SK-N-SH (cell line): ENCODE measurements at regions not wholly inside any gene's neighbourhood (a gene's known extent, or its start where the extent isn't known, plus 50 kb on each side); places are given as distances from the start of the nearest gene placed in this dataset.

Experiments used
- CTCF ChIA-PET: fragments of 300-600, 350-600 bp; formaldehyde crosslinking; extraction: SDS; loops from one replicate; lab custom pipeline; 2021; lab: Yijun Ruan, JAX
- POLR2A ChIA-PET: fragments of 350-600 bp; sonication (Branson Sonifier 250); formaldehyde crosslinking; extraction: SDS; loops from one replicate; lab custom pipeline; 2020; ENCODE audit warnings: antibody characterized with exemption, inconsistent platforms; lab: Yijun Ruan, JAX
- DNase-seq: peaks from one replicate; pipeline ENCODE4 v3.0.0; 2012
- H2AFZ ChIP-seq: fragments of 200-600 bp; sonication (generic); 2 replicates; pipeline ENCODE4 v1.8.1; 2016; ENCODE audit warnings: antibody characterized with exemption, mild to moderate bottlenecking, low read depth
- H3F3A ChIP-seq: fragments of 200-600 bp; sonication (generic); replicated peaks from 2 replicates; pipeline ENCODE3; 2016; ENCODE audit warnings: antibody characterized with exemption, mild to moderate bottlenecking; ENCODE audit not compliant: insufficient read depth
- H3K27ac ChIP-seq, 2 experiments: fragments of 200-500 bp in 1 of 2; fragments of 200-600 bp in 1 of 2; sonication (Bioruptor generic) in 1 of 2; sonication (generic), shearing (Covaris generic) in 1 of 2; 2 replicates each; pipeline versions ENCODE4 v1.5.1 to v1.6.1; 2014 to 2016; ENCODE audit warnings: low read depth in 2 of 2, inconsistent platforms in 1 of 2, low read length in 1 of 2, mild to moderate bottlenecking in 1 of 2, mixed read lengths in 1 of 2
- H3K27me3 ChIP-seq: fragments of 200-600 bp; sonication (generic), shearing (Covaris generic); 2 replicates; pipeline ENCODE4 v1.6.1; 2016; ENCODE audit warnings: mixed run types; ENCODE audit not compliant: insufficient read depth
- H3K36me3 ChIP-seq, 2 experiments: fragments of 200-500 bp in 1 of 2; fragments of 200-600 bp in 1 of 2; sonication (Bioruptor generic) in 1 of 2; sonication (generic) in 1 of 2; replicated peaks in 1 of 2; 2 replicates each; pipeline versions ENCODE3 to v1.5.1; 2014 to 2016; ENCODE audit warnings: low read length in 1 of 2, mild to moderate bottlenecking in 1 of 2; ENCODE audit not compliant: insufficient read depth in 2 of 2, control insufficient read depth in 1 of 2
- H3K4me1 ChIP-seq, 2 experiments: fragments of 200-500 bp in 1 of 2; fragments of 200-600 bp in 1 of 2; sonication (Bioruptor generic) in 1 of 2; sonication (generic), shearing (Covaris generic) in 1 of 2; 2 replicates each; pipeline versions ENCODE4 v1.5.1 to v1.6.1; 2014 to 2016; ENCODE audit warnings: low read depth in 1 of 2, low read length in 1 of 2, mixed run types in 1 of 2; ENCODE audit not compliant: insufficient read depth in 2 of 2, control insufficient read depth in 1 of 2
- H3K4me2 ChIP-seq: fragments of 200-600 bp; sonication (generic), shearing (Covaris generic); 2 replicates; pipeline ENCODE4 v1.6.1; 2017; ENCODE audit warnings: mixed run types
- H3K4me3 ChIP-seq, 2 experiments: fragments of 200-500 bp in 1 of 2; fragments of 200-600 bp in 1 of 2; sonication (Bioruptor generic) in 1 of 2; sonication (generic), shearing (Covaris generic) in 1 of 2; 2 replicates each; pipeline versions ENCODE4 v1.5.1 to v1.8.1; 2014 to 2016; ENCODE audit warnings: low read depth in 2 of 2, inconsistent platforms in 1 of 2, low read length in 1 of 2, mild to moderate bottlenecking in 1 of 2, mixed read lengths in 1 of 2, moderate library complexity in 1 of 2
- H3K79me2 ChIP-seq: fragments of 200-600 bp; sonication (generic); 2 replicates; pipeline ENCODE4 v1.8.1; 2017; ENCODE audit warnings: mild to moderate bottlenecking; ENCODE audit not compliant: insufficient read depth
- H3K9ac ChIP-seq: fragments of 200-600 bp; sonication (generic); 2 replicates; pipeline ENCODE4 v1.6.1; 2017; ENCODE audit warnings: mixed run types
- H3K9me2 ChIP-seq: fragments of 200-600 bp; sonication (generic); 2 replicates; pipeline ENCODE4 v1.6.1; 2017; ENCODE audit warnings: mixed run types
- H3K9me3 ChIP-seq: fragments of 200-600 bp; sonication (generic); 2 replicates; pipeline ENCODE4 v1.6.1; 2017; ENCODE audit warnings: mixed run types, mild to moderate bottlenecking, moderate library complexity
- H4K20me1 ChIP-seq: fragments of 200-600 bp; sonication (generic); 2 replicates; pipeline ENCODE4 v1.6.1; 2017; ENCODE audit warnings: mild to moderate bottlenecking, mixed run types; ENCODE audit not compliant: insufficient read depth
- CHD2 ChIP-seq: fragments of 150-350 bp; IDR thresholded peaks from 2 replicates; pipeline ENCODE4 v1.6.1; 2018; ENCODE audit warnings: low read length; ENCODE audit not compliant: partially characterized antibody
- ELF1 ChIP-seq: IDR thresholded peaks from 2 replicates; pipeline ENCODE4 v1.4.0; 2012
- EP300 ChIP-seq, 2 experiments: IDR thresholded peaks; 2 replicates each; pipeline versions ENCODE4 v1.4.0 to v1.6.1; 2012; ENCODE audit warnings: borderline replicate concordance in 1 of 2, low read depth in 1 of 2, low read length in 1 of 2
- FOSL2 ChIP-seq: IDR thresholded peaks from 2 replicates; pipeline ENCODE4 v1.4.0; 2012; ENCODE audit warnings: low read depth, mild to moderate bottlenecking, moderate library complexity, borderline replicate concordance
- FOXJ3 ChIP-seq: sonication (generic); formaldehyde crosslinking; IDR thresholded peaks from 2 replicates; pipeline ENCODE4 v1.5.1; 2020; ENCODE audit warnings: mild to moderate bottlenecking, missing genetic modification reagents
- GATA2 ChIP-seq: sonication (generic); formaldehyde crosslinking; IDR thresholded peaks from 2 replicates; pipeline ENCODE4 v1.5.0; 2020; ENCODE audit warnings: mild to moderate bottlenecking, missing genetic modification reagents
- IRF3 ChIP-seq: fragments of 150-350 bp; IDR thresholded peaks from 2 replicates; pipeline ENCODE4 v1.6.1; 2016; ENCODE audit warnings: mild to moderate bottlenecking, low read depth, low read length
- JUND ChIP-seq: IDR thresholded peaks from 2 replicates; pipeline ENCODE4 v1.4.0; 2012
- MAX ChIP-seq: IDR thresholded peaks from 2 replicates; pipeline ENCODE4 v1.4.0; 2012; ENCODE audit warnings: low read depth
- MEF2A ChIP-seq: IDR thresholded peaks from 2 replicates; pipeline ENCODE4 v1.4.0; 2012; ENCODE audit warnings: low read depth, borderline replicate concordance
- MXI1 ChIP-seq: IDR thresholded peaks from 2 replicates; pipeline ENCODE4 v1.6.1; 2012; ENCODE audit warnings: mild to moderate bottlenecking, low read depth, low read length, improper control_type of control experiment
- NRF1 ChIP-seq: IDR thresholded peaks from 2 replicates; pipeline ENCODE4 v1.6.1; 2012; ENCODE audit warnings: low read depth, mild to moderate bottlenecking, low read length
- POLR2AphosphoS5 ChIP-seq: IDR thresholded peaks from 2 replicates; pipeline ENCODE4 v1.6.1; 2012; ENCODE audit warnings: low read depth, low read length
- RCOR1 ChIP-seq: fragments of 150-350 bp; IDR thresholded peaks from 2 replicates; pipeline ENCODE4 v1.6.1; 2017; ENCODE audit warnings: antibody characterized with exemption, low read length
- REST ChIP-seq: IDR thresholded peaks from 2 replicates; pipeline ENCODE4 v1.6.1; 2012; ENCODE audit warnings: mild to moderate bottlenecking, low read depth, low read length, moderate library complexity
- RFX5 ChIP-seq: IDR thresholded peaks from 2 replicates; pipeline ENCODE4 v1.6.1; 2012; ENCODE audit warnings: mild to moderate bottlenecking, improper control_type of control experiment, low read length
- RXRA ChIP-seq: IDR thresholded peaks from 2 replicates; pipeline ENCODE4 v1.4.0; 2012; ENCODE audit warnings: low read depth, mild to moderate bottlenecking, borderline replicate concordance
- SMC3 ChIP-seq: IDR thresholded peaks from 2 replicates; pipeline ENCODE4 v1.6.1; 2012; ENCODE audit warnings: low read depth, low read length, improper control_type of control experiment
- TAF1 ChIP-seq: IDR thresholded peaks from 2 replicates; pipeline ENCODE4 v1.6.1; 2012; ENCODE audit warnings: low read depth, mild to moderate bottlenecking, low read length, moderate library complexity, borderline replicate concordance
- USF2 ChIP-seq: fragments of 150-350 bp; IDR thresholded peaks from 2 replicates; pipeline ENCODE4 v1.6.1; 2017; ENCODE audit warnings: antibody characterized with exemption, low read length, low read depth, borderline replicate concordance
- YY1 ChIP-seq: IDR thresholded peaks from 2 replicates; pipeline ENCODE4 v1.4.0; 2012; ENCODE audit warnings: low read depth, mild to moderate bottlenecking
- ZBTB33 ChIP-seq: IDR thresholded peaks from 2 replicates; pipeline ENCODE4 v1.4.0; 2012; ENCODE audit warnings: low read depth, borderline replicate concordance
- WGBS: methylation state at CpG from one replicate; pipeline ENCODE4 v1.1.6; 2017; ENCODE audit warnings: low lambda C conversion rate; 5-methylcytosine and 5-hydroxymethylcytosine counted together

GRCh38 chr2:55989405-55989804 is 65.8 kb upstream of the EFEMP1 start:
- Histone ChIP-seq H2AFZ (no peak overlapping the region), H3K4me3 (no peak overlapping the region), H4K20me1 (no peaks in the 10 kb centered on the region), H3K9me3 (no peaks in the 10 kb centered on the region), H3K4me2 (no peak overlapping the region), H3K27ac (no peak overlapping the region), H3K9me2 (no peaks in the 10 kb centered on the region), H3K4me1 (peaks cover 0 to 23% of the 10 kb centered on the region in 2 experiments; a peak in 1 of 4 replicates), H3K79me2 (no peaks in the 10 kb centered on the region), H3K9ac (no peak overlapping the region), H3K27me3 (no peaks in the 10 kb centered on the region), H3K36me3 (no peaks in the 10 kb centered on the region), H3F3A (peaks cover 17% of the 10 kb centered on the region)
- CTCF ChIA-PET, result interaction anchor here (2.0 kb wide), 1 partner anchor 28 kb away, joined by 7 read pairs; no protein-coding TSS in a partner anchor
- TF ChIP-seq YY1 (no peak), IRF3 (no peak), CHD2 (no peak), RCOR1 (no peak), ELF1 (no peak), POLR2AphosphoS5 (no peak), GATA2 (CRISPR knock-in tag) (no peak), SMC3 (no peak), RFX5 (no peak), TAF1 (no peak), FOXJ3 (no peak), FOSL2 (no peak)
- WGBS, result 89% methylated on average over 7 of the region's 7 CpGs
- no peak for DNase-seq
- POLR2A ChIA-PET, result no interaction called here

GRCh38 chr2:55992455-55992854 is 68.9 kb upstream of the EFEMP1 start:
- Histone ChIP-seq H3K36me3 (no peaks in the 10 kb centered on the region), H3K9me2 (no peaks in the 10 kb centered on the region), H3K9me3 (no peaks in the 10 kb centered on the region), H4K20me1 (no peaks in the 10 kb centered on the region), H3F3A (peaks cover 17% of the 10 kb centered on the region), H3K27me3 (no peaks in the 10 kb centered on the region), H2AFZ (no peak overlapping the region), H3K79me2 (no peaks in the 10 kb centered on the region), H3K9ac (peak overlapping the region; percentile 34; the same call in 1 of the 2 replicates), H3K4me1 (0 out of 4 replicates have a peak, but pooled peaks cover 0 to 12% of the 10 kb centered on the region in 2 experiments), H3K4me2 (peak overlapping the region; percentile 54), H3K27ac (peak overlapping the region; percentile 71 to 91; a peak in 3 of 4 replicates), H3K4me3 (no peak overlapping the region)
- ChIA-PET POLR2A (no interaction called here), CTCF (interaction anchor here (1.3 kb wide), 1 partner anchor 274 kb away, joined by 5 read pairs; no protein-coding TSS in a partner anchor)
- 3% methylated on average over 4 of the region's 4 CpGs for WGBS
- DNase-seq, result no peak
- TF ChIP-seq MXI1 (no peak), NRF1 (no peak), EP300 (IDR thresholded peaks at IDR 0.05; ENCODE audit: borderline replicate concordance in 1 of 2, low read depth in 1 of 2, low read length in 1 of 2) (peak; percentile 16 to 97; a peak in 2 of 4 replicates), ELF1 (peak; percentile 77), MAX (peak; percentile 76), USF2 (no peak), JUND (peak; percentile 94), MEF2A (peak; percentile 48; the same call in 1 of the 2 replicates), REST (0 out of 2 replicates have a peak, but pooled peaks have one; percentile 52), YY1 (0 out of 2 replicates have a peak, but pooled peaks have one; percentile 21), ZBTB33 (peak; percentile 62; the same call in 1 of the 2 replicates), RXRA (peak; percentile 93)
